ENCODE measurements at regions not wholly inside any gene's neighbourhood (a gene's known extent, or its start where the extent isn't known, plus 50 kb on each side); places are given as distances from the start of the nearest gene placed in this dataset.

- Mint-ChIP-seq H3K27me3 (peaks cover 68% of the 10 kb centered on the region), H3K4me3 (ENCODE audit: low read depth) (no peak overlapping the region), H3K27ac (no peak overlapping the region), H3K36me3 (ENCODE audit: insufficient read depth) (no peaks in the 10 kb centered on the region), H3K4me1 (ENCODE audit: low read depth) (peaks cover 2% of the 10 kb centered on the region), H3K9me3 (ENCODE audit: low read depth) (no peaks in the 10 kb centered on the region)
- no peak for DNase-seq (ENCODE audit: low spot score, unreplicated experiment)
- no peak for TF ChIP-seq CTCF (IDR thresholded peaks at IDR 0.05; ENCODE audit: unreplicated experiment)
Observed at GRCh38 chr5:2914022-2914661, 162.7 kb upstream of the IRX2 start.

- peaks cover 62% of the 10 kb centered on the region for H3K27me3 Mint-ChIP-seq
- no peak overlapping the region for H3K4me3 Mint-ChIP-seq (ENCODE audit: low read depth)
- H3K4me1 Mint-ChIP-seq (ENCODE audit: low read depth) = peaks cover 2% of the 10 kb centered on the region
- no peaks in the 10 kb centered on the region for H3K36me3 Mint-ChIP-seq (ENCODE audit: insufficient read depth)
- TF ChIP-seq CTCF (IDR thresholded peaks at IDR 0.05; ENCODE audit: unreplicated experiment) = no peak
- H3K27ac Mint-ChIP-seq = no peak overlapping the region
- DNase-seq (ENCODE audit: low spot score, unreplicated experiment) = no peak
- no peaks in the 10 kb centered on the region for H3K9me3 Mint-ChIP-seq (ENCODE audit: low read depth)
Observed at GRCh38 chr5:2913281-2913680, 161.8 kb upstream of the IRX2 start.

- Mint-ChIP-seq H3K4me1 (ENCODE audit: low read depth) (peaks cover 5% of the 10 kb centered on the region), H3K4me3 (ENCODE audit: low read depth) (no peak overlapping the region), H3K27me3 (peaks cover 60% of the 10 kb centered on the region), H3K9me3 (ENCODE audit: low read depth) (no peaks in the 10 kb centered on the region), H3K27ac (no peak overlapping the region), H3K36me3 (ENCODE audit: insufficient read depth) (no peaks in the 10 kb centered on the region)
- TF ChIP-seq CTCF (IDR thresholded peaks at IDR 0.05; ENCODE audit: unreplicated experiment) = no peak
- DNase-seq (ENCODE audit: low spot score, unreplicated experiment) = no peak
Observed at GRCh38 chr5:2912741-2913140, 161.3 kb upstream of the IRX2 start.

GRCh38 chr5:2910401-2911175 is 159.1 kb upstream of the IRX2 start:
- peak; percentile 2 for DNase-seq (ENCODE audit: low spot score, unreplicated experiment)
- H3K4me1 Mint-ChIP-seq (ENCODE audit: low read depth) = peaks cover 5% of the 10 kb centered on the region
- H3K27me3 Mint-ChIP-seq = peaks cover 55% of the 10 kb centered on the region
- H3K4me3 Mint-ChIP-seq (ENCODE audit: low read depth) = no peak overlapping the region
- no peak for TF ChIP-seq CTCF (IDR thresholded peaks at IDR 0.05; ENCODE audit: unreplicated experiment)
- H3K27ac Mint-ChIP-seq = no peak overlapping the region
- H3K9me3 Mint-ChIP-seq (ENCODE audit: low read depth) = no peaks in the 10 kb centered on the region
- H3K36me3 Mint-ChIP-seq (ENCODE audit: insufficient read depth) = no peaks in the 10 kb centered on the region

- no peak for DNase-seq (ENCODE audit: low spot score, unreplicated experiment)
- Mint-ChIP-seq H3K27ac (no peak overlapping the region), H3K27me3 (peaks cover 55% of the 10 kb centered on the region), H3K4me1 (ENCODE audit: low read depth) (peaks cover 4% of the 10 kb centered on the region), H3K9me3 (ENCODE audit: low read depth) (no peaks in the 10 kb centered on the region), H3K36me3 (ENCODE audit: insufficient read depth) (no peaks in the 10 kb centered on the region), H3K4me3 (ENCODE audit: low read depth) (no peak overlapping the region)
- no peak for TF ChIP-seq CTCF (IDR thresholded peaks at IDR 0.05; ENCODE audit: unreplicated experiment)
Observed at GRCh38 chr5:2909035-2909434, 157.6 kb upstream of the IRX2 start.
